ENCODE measurements at regions not wholly inside any gene's neighbourhood (a gene's known extent, or its start where the extent isn't known, plus 50 kb on each side); places are given as distances from the start of the nearest gene placed in this dataset.
"Not testable (repeated sequence)": the region's sequence is repeated elsewhere in the genome, so short reads cannot be mapped to it uniquely, and the experiment has no call there.

GRCh38 chr18:52168131-52168530 is 171.9 kb upstream of the DCC start:
- DNase-seq (ENCODE audit: low spot score); intact Hi-C loops (cut with DNase I): not testable (repeated sequence)

GRCh38 chr18:52174220-52174619 is 165.8 kb upstream of the DCC start:
- intact Hi-C loops (cut with DNase I) = no loop called here
- DNase-seq (ENCODE audit: low spot score) = no peak

DNA sequence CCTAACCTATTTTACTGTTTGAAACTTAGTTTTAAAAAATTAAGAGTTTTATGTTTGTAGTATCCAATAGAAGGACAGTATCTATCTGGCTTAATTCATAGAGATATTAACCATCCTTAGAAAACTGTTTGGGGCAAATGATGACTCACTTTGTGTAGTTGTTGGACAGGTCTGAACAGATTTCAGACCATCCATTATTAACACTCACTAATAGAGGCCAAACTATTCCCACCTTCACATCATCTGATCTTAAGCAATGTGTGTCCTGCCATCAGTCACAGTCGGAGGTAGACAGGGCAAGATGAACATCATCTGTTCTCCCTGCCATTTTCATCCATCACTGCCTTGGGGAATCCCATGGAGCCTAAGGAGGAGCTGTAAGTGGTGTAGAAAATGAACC is 164.6 kb upstream of the DCC start:
- DNase-seq (ENCODE audit: low spot score) = no peak
- intact Hi-C loops (cut with DNase I) = no loop called here

GRCh38 chr18:52183107-52183506 is 156.9 kb upstream of the DCC start:
- intact Hi-C loops (cut with DNase I) = no loop called here

GRCh38 chr18:52190195-52190594 is 149.8 kb upstream of the DCC start:
- no peak for DNase-seq (ENCODE audit: low spot score)
- intact Hi-C loops (cut with DNase I) = no loop called here

More at GRCh38 chr18:52183107-52183506, 156.9 kb upstream of the DCC start:
- DNase-seq (ENCODE audit: low spot score) = no peak

GRCh38 chr18:52190631-52191030 is 149.4 kb upstream of the DCC start:
- intact Hi-C loops (cut with DNase I) = no loop called here
- DNase-seq (ENCODE audit: low spot score) = no peak

- intact Hi-C loops (cut with DNase I) = no loop called here
- DNase-seq (ENCODE audit: low spot score) = no peak
Observed at GRCh38 chr18:52200406-52200805, 139.6 kb upstream of the DCC start.

DNA sequence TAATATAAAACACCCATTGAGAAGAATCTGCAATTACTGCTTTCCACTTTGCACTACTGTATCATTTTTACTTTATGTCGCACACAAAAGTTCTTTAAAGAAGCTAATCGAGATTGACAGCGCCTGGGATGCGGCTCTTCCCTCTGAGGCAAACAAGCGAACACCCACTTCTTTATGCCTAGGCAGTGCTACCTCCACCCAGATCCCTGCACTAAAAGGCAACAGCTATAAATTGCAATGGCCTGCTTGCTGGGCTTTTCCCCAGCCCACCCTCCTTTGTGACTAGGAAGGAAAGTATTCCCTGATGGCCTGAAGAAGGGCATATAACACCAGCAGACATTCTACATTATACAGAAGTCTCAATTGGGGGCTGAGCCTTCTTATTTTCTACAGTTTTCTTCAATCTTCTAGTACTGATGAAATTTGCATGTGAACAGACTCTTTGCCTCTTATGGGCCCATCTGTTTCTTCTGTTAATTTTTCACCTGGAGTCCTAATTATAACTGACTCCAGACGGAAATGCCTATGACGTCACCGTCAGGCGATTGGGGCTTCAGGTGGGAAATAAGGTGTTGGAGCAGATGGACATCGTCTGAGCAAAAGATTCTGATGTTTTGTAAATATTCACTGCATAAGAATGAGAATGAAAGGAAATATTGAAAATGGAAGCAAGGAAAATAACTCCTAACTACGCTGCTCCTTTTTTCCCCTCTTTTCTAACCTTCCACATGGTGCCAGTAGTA is 138.9 kb upstream of the DCC start:
- no peak for DNase-seq (ENCODE audit: low spot score)
- intact Hi-C loops (cut with DNase I) = no loop called here

GRCh38 chr18:52208646-52209045 is 131.4 kb upstream of the DCC start:
- DNase-seq (ENCODE audit: low spot score) = no peak
- intact Hi-C loops (cut with DNase I) = no loop called here

DNA sequence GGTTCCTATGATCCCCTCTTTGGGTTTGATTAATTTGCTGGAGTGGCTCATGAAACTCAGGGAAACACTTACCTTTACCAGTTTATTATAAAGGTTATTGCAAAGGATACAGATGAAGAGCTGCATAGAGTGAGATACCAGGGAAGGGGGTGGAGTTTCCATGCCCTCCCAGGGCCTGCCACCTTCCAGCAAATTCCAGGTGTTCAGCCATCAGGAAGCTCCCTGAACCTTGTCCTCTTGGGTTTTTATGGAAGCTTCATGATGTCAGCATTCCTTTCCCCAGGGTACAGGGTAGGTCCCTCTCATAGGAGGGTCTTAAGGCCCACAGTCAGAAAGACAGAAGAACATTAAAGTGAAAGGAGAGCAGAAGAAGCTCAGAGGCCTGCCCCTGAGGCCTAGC is 123.9 kb upstream of the DCC start:
- no peak for DNase-seq (ENCODE audit: low spot score)

DNA sequence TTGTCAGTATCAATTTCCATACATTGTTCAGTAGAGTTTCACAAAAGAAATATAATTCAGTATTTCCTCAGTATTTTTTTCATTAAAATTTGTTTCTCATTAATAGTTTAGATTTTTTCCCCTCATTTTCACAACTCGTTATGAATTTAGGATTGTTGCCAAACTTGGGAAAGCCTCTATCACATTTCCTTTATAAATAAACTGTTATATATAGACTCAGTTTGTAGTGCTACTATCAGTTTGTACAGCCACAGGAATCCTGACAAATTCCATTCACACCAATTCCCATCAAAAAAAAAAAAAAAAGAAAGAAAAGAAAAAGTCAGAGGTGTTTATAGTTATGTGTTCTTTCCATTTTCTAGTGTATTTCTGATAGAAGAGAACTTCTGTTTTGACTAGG is 123.3 kb upstream of the DCC start:
- intact Hi-C loops (cut with DNase I) = no loop called here
- DNase-seq (ENCODE audit: low spot score) = no peak

More for the DNA sequence above, 123.9 kb upstream of the DCC start:
- intact Hi-C loops (cut with DNase I) = no loop called here

DNA sequence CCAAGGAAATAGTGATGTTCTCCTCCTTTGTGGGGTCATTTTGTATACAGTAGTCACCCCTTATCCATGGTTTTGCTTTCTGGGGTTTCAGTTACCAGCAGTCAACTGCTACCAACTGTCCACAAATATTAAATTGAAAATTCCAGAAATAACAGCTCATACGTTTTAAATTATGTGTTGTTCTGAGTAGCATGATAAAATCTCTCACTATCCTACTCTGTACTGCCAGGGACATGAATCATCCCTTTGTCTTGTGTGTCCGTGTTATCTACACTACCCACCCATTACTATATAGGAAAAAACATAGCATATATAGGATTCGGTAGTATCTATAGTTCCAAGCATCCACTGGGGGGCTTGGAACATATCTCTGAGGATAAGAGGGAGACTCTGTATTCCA is 120.9 kb upstream of the DCC start:
- intact Hi-C loops (cut with DNase I) = no loop called here
- DNase-seq (ENCODE audit: low spot score) = no peak

DNA sequence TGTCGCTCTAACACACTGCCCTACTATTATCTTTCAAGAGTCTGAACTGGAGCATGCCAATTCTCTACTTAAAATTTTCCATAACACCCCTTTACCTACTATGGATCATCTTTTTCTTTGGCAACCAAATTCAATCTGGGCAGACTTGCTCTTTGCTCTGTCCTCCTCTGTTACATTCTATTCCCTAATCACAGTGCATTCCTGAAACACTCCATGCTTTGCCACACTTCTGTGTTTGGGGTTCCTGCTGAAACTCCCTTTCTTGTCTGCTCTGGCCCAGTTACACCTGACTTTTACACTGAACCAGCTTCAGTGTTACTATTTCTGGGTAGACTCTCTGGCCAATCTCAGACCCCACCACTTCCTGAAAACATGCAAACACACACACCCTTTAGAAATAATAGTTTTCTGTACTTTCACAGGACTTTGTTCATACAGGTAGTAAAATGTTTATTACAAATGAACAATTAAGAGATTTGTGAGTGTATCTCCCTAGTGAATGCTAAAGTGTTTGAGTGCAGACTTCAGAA is 119.9 kb upstream of the DCC start:
- DNase-seq (ENCODE audit: low spot score) = no peak
- intact Hi-C loops (cut with DNase I) = no loop called here

DNA sequence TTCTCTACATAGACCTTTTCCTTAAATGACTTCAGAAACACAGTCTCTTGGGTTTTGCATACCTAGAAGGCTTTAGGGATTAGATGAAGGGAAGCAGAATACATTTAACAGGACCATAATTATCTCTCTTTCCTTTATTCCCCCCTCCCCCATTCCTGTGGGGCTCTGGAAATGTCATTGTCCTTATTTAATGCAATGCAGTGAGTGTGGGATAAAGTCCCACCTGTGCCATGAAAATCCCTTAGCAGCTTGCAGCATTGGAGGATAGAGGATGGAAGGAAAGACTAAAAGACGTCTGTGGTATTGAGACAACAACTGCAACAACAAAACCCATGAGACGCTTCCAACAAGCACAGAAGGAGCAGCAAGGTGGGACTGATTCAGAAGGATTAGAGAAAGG is 117.8 kb upstream of the DCC start:
- intact Hi-C loops (cut with DNase I) = no loop called here
- DNase-seq (ENCODE audit: low spot score) = no peak

- DNase-seq (ENCODE audit: low spot score) = no peak
- intact Hi-C loops (cut with DNase I) = no loop called here
Observed at GRCh38 chr18:52227536-52227935, 112.5 kb upstream of the DCC start.

- intact Hi-C loops (cut with DNase I) = no loop called here
- DNase-seq (ENCODE audit: low spot score) = no peak
Observed at GRCh38 chr18:52228166-52228565, 111.8 kb upstream of the DCC start.

DNA sequence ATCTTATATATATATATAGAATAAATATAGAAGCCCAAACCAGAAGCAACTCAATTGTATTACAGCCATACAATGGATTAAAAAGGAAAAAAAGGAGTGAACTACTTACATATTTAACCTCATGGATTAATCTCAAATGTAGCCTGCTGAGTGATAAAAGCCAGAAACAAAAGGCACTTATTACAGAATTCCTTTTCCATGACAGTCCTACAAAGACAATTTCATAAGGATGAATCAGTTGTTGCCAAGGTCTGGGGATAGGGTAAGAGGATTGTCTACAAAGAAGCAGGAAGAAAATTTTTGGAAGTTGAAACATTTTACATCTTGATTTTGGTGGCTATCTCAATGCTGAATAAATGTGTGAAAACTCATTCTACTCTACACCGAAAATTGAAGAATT is 103.9 kb upstream of the DCC start:
- DNase-seq (ENCODE audit: low spot score) = no peak
- intact Hi-C loops (cut with DNase I) = no loop called here

DNA sequence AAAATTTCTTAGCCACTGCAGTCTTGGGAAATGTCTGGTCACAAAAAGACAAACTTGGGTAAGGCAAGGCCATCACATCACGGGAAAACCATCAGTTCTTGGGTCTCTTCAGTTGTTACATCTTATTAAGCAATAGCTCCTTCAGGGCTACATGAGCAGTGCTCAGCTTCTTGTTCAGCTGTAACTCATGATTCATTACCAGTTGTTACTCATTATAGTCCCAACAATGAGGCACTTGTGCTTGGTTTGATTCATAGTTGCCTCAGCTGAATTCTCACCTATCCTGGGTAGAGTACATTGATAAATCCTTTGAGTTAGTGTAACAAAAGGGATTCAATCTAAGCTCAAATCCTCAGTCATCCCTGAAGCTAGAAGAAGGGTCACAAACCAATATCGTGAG is 102.4 kb upstream of the DCC start:
- intact Hi-C loops (cut with DNase I) = no loop called here
- DNase-seq (ENCODE audit: low spot score) = no peak

- intact Hi-C loops (cut with DNase I) = no loop called here
- DNase-seq (ENCODE audit: low spot score) = no peak
Observed at GRCh38 chr18:52242711-52243110, 97.3 kb upstream of the DCC start.

GRCh38 chr18:52244658-52245057 is 95.3 kb upstream of the DCC start:
- intact Hi-C loops (cut with DNase I) = no loop called here
- no peak for DNase-seq (ENCODE audit: low spot score)

DNA sequence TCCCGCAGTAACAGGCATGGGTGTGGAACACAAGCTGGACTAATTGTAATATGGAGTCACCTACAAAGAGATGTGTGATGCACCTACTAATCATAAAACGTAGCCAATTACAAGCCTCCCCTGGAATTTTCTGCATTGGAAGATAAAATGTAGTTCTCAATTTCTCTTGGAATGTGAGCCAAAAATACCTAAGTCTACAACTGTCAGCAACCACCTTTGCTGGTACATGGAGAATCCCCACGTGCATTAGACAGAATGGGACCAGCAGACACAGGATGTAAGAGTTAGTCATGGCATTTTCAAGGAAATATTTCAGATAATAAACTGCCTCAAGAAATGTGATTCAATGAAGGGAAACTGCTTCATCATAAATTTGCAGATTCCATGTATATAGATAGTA is 85.6 kb upstream of the DCC start:
- no peak for DNase-seq (ENCODE audit: low spot score)
- intact Hi-C loops (cut with DNase I) = no loop called here

- DNase-seq (ENCODE audit: low spot score); intact Hi-C loops (cut with DNase I): not testable (repeated sequence)
Observed at GRCh38 chr18:52257417-52257816, 82.6 kb upstream of the DCC start.
